OCI-M2 (cell line): ENCODE measurements at regions not wholly inside any gene's neighbourhood (a gene's known extent, or its start where the extent isn't known, plus 50 kb on each side); places are given as distances from the start of the nearest gene placed in this dataset.
"Not testable (repeated sequence)": the region's sequence is repeated elsewhere in the genome, so short reads cannot be mapped to it uniquely, and the experiment has no call there.

Source experiments
- DNase-seq: peaks from one replicate; lab custom pipeline; 2025; ENCODE audit not compliant: unreplicated experiment; lab: John Stamatoyannopoulos, UW

GRCh38 chr9:113664181-113664875, 200.8 kb downstream of the RGS3 start:
- DNase-seq = no peak

DNA sequence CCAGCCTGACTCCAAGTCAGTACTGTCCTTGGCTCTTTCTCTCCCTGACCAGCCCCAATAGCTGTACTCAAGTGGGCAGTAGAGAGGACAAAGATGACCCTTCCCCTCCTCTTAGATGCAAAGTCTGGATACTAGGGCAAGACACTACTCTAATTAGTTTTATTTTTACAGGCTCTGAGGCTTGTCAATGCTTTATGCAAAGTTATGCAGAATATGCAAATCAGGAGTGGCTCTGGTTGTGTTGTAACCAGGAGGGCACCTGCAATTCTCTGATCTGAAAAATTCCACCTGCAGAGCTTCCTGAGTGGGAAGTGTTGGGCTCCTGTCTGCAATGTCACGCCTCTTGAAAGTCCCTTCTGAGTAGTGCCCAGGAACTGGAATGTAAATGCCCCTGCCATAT, 201.5 kb downstream of the RGS3 start:
- no peak for DNase-seq

- DNase-seq = no peak
These were observed 202.2 kb downstream of the RGS3 start for GRCh38 chr9:113665756-113666155.

- no peak for DNase-seq
These were observed 204.5 kb downstream of the RGS3 start for GRCh38 chr9:113668061-113668460.

DNA sequence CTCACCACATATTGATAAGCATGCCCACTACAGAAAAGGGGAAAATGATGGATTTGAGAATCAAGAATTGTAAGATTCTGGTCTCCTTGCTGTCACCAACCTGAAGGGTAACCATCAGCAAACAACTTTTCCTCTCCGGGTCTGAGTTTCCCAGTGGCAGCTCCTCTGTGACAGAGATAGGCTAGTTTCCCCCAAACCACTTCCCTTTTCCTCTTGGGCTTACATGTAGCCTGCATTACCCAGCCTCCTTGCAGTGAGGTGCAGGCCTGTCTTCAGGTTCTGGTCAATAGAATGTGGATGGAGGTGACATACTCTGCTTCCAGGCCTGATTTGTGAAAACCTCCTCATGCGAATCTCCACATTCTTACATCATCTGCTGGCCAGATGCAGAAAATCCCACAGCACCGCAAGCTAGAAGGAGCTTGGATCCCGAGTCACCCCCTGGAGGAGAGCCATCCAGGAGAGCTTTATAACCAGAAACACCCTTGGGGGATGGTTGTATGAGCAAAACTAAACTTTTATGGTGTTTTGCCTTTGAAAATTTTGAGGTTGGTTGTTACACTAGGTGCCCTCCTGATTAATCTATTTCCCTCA, 206.1 kb downstream of the RGS3 start:
- no peak for DNase-seq

- no peak for DNase-seq
These were observed 202.4 kb upstream of the ZNF618 start for GRCh38 chr9:113673726-113674125.

- no peak for DNase-seq
These were observed 201.7 kb upstream of the ZNF618 start for GRCh38 chr9:113674436-113674835.

GRCh38 chr9:113675475-113675941, 200.6 kb upstream of the ZNF618 start:
- DNase-seq = no peak

GRCh38 chr9:113677057-113677456, 199.1 kb upstream of the ZNF618 start:
- DNase-seq = no peak

GRCh38 chr9:113677569-113677968, 198.5 kb upstream of the ZNF618 start:
- no peak for DNase-seq

DNA sequence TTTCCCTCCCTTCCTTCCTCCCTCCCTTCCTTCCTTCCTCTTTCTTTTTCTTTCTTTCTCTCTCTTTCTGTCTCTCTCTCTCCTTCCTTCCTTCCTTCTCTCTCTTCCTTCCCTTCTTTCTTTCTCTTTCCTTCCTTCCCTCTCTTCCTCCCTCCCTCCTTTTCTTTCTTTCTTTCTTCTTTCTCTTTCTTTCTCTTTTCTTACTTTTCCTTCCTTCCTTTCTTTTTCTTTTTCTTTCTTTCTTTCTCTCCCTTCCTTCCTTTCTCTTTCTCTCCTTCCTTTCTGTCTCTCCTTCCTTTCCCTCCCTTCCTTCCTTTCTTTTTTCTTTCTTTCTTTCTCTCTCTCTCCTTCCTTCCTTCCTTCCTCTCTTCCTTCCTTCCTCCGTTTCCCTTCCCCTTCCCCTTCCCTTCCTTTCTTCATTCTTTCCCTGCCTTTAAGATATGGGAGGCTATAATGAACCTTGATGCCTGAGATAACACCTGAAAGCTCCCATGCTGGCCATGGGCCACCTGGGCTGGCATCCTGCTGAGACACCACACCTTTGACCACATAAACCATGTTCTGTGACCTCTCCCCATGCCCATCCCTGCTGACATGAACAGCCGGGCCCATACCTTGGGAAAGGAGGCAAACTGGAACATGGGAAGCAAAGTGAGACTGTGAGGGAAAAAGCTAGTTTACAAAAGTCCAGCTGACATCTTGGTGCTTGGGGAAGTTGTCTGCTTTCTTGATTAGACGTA, 197.8 kb upstream of the ZNF618 start:
- no peak for DNase-seq

DNA sequence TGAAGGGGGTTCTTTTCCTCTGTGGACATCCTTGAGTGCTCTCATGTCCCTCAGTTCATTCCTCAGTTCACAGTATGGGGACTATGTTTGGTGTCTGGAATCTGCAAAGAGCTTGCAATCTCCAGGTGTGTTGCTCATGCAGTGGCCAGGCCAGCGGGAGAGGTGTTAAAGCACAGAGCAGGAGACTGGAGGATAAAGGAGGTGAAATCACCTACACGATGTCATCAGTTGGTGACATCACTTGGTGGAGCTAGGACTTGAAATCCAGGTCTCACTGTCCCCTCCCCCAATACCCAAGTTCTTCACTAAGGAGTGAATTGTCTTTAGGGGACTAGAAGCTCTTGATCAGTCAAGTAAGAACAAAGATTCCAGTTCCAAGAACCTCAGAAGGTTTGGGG, 197.3 kb upstream of the ZNF618 start:
- no peak for DNase-seq

DNA sequence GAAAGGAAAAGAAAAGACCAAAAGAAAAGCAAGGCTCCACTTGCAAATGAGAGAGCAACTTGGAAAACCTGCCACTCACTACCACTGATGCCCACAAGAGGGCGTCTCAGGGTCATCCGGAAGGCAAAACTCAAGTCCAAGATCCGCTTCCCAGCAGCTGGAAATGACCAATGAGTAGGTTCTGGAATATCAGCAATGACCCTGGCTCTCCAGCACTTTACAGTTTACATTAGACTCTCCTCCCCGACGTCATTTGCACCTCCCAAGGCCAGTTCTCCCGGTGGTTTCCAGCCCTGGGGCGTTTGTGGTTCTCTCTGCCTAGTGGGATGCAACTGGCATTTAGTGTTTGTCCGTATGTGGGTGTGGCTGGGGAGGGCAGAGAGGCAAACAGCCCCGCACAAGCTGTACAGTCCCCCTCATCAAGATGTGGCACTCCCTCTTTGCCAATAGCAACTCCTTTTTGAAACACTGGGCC, 193.8 kb upstream of the ZNF618 start:
- no peak for DNase-seq

DNA sequence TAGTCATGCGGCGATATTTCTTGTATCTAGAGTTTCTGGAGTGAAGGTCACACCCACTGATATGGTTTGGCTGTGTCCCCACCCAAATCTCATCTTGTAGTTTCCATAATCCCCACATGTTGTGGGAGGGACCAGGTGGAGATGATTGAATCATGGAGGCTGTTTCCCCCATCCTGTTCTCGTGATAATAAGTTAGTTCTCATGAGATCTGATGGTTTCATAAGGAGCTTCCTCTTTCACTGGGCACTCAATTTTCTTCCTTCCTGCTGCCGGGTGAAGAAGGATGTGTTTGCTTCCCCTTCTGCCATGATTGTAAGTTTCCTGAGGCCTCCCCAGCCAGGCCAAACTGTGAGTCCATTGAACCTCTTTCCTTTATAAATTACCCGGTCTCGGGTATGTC, 190.5 kb upstream of the ZNF618 start:
- not testable (repeated sequence) for DNase-seq

DNA sequence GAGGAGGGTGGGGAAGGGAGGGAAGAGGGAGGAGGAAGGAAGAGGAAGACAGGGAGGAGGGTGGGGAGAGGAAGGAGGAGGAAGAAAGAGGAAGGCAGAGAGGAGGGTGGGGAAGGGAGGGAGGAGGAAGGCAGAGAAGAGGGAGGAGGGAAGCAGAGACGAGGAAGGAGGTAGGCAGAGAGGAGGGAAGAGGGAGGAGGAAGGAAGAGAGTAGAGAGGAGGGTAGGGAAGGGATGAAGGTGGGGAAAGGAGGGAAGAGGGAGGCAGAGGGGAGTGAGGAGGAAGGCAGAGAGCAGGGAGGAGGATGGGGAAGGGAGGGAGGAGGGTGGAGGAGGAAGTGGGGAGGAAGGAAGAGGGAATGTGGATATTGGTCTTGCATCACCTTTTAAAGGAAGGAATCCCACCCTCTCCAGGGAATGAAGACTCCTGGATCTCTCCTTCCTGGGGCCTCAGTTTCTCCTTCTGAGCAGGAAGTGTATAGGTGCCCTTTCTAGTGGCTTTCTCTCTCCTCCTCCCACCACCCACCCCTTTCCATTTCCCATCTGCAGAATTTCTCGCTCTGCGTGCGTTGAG, 188.9 kb upstream of the ZNF618 start:
- DNase-seq = no peak

- no peak for DNase-seq
These were observed 188.3 kb upstream of the ZNF618 start for GRCh38 chr9:113687680-113688371.

DNA sequence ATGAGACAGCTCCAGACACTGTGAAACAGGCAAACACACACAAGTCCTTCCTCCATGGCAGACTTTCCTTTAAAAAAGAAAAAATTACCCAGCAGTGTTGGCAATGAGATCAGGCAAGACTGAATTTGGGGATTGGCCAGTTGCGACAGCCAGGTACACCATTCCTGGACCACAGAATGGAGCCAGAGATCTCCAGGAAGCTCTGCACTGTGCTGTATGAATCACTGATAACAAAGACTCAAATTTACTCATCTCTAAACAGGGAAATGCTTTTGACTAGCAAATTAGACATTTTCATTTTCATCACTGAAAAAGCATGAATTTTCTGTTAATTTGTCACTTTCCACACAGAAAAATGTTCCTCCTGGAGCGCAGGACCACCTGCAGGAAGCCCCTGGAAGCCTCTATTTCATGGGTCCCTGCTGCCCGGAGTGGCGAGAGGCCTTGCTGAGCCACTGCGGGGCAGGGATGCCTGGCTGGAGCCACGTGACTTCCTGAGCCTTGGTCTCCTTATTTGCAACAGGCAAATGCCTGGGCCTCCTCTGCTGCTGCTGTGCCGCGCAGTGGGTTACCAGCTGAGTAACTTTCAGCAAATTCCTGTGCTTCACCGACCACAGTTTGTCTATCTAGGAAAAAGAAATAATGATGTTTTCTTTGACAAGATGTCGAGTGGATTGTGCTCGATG, 185.9 kb upstream of the ZNF618 start:
- no peak for DNase-seq

DNA sequence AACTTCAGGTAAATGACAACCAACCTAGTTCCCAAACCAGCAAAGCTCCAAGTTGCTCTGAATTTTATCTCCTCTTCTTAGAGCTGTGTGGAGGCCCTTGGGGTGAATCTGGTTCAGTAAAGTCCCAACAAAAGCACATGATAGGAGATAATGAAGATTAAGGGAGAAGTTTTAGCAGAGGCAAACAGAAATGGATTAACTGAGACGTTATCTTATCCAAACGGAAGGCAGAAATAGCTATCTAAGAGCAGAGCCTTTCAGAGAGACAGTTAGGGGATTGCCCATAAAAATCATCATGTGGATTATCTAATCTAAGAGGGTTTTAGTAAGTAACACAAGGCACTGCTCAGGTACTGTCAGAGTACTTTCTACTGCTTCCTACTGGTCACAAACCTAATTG, 183.9 kb upstream of the ZNF618 start:
- no peak for DNase-seq

GRCh38 chr9:113694912-113695311, 181.2 kb upstream of the ZNF618 start:
- no peak for DNase-seq

GRCh38 chr9:113695440-113695851, 180.7 kb upstream of the ZNF618 start:
- no peak for DNase-seq

GRCh38 chr9:113695901-113696300, 180.2 kb upstream of the ZNF618 start:
- no peak for DNase-seq
